ENCODE measurements at regions not wholly inside any gene's neighbourhood (a gene's known extent, or its start where the extent isn't known, plus 50 kb on each side); places are given as distances from the start of the nearest gene placed in this dataset.

GRCh38 chr7:12764458-12764891, 77.0 kb downstream of the ARL4A start:
- Mint-ChIP-seq H3K27me3 (peaks cover 5% of the 10 kb centered on the region), H3K4me1 (no peaks in the 10 kb centered on the region), H3K9me3 (ENCODE audit: insufficient read depth) (peaks cover 2% of the 10 kb centered on the region), H3K4me3 (no peak overlapping the region), H3K27ac (no peak overlapping the region)
- DNase-seq = no peak
- no peak overlapping the region for H2AFZ ChIP-seq (ENCODE audit: insufficient read depth, low read depth, low read length, poor library complexity, severe bottlenecking)
- no peak overlapping the region for H3K4me2 ChIP-seq (replicated peaks; ENCODE audit: low read depth, low read length, poor library complexity, severe bottlenecking)
- no peak overlapping the region for H3K4me3 ChIP-seq (ENCODE audit: control extremely low read depth in 1 of 5, extremely low read depth in 1 of 5, insufficient read depth in 1 of 5, low read depth in 2 of 5, low read length in 4 of 5)
- no peaks in the 10 kb centered on the region for H3K4me1 ChIP-seq (ENCODE audit: control insufficient read depth in 2 of 2, insufficient read depth in 2 of 2, low read length in 2 of 2)
- peaks cover 0 to 4% (median 0%) of the 10 kb centered on the region in 3 donors for H3K9me3 ChIP-seq (ENCODE audit: control extremely low read depth in 1 of 3, control insufficient read depth in 2 of 3, insufficient read depth in 1 of 3, low read length in 2 of 3)
- H3K27me3 ChIP-seq (replicated peaks in 1 of 4; ENCODE audit: control extremely low read depth in 1 of 4, control insufficient read depth in 3 of 4, insufficient read depth in 4 of 4, low read length in 3 of 4) = no peaks in the 10 kb centered on the region
- intact Hi-C loops (cut with micrococcal nuclease) = no loop called here
- no peaks in the 10 kb centered on the region for H4K20me1 ChIP-seq (ENCODE audit: control insufficient read depth, insufficient read depth, low read length, poor library complexity, severe bottlenecking)
- no peaks in the 10 kb centered on the region for H3K36me3 ChIP-seq (replicated peaks in 1 of 2; ENCODE audit: control extremely low read depth in 1 of 2, control insufficient read depth in 1 of 2, extremely low read depth in 1 of 2, insufficient read depth in 2 of 2, low read length in 1 of 2)
- CTCF ChIA-PET = no interaction called here
- H3K9ac ChIP-seq (ENCODE audit: low read length) = no peak overlapping the region
- ATAC-seq (ENCODE audit: low read depth) = no peak
- 100% methylated on average over 1 of the region's 2 CpGs for WGBS (ENCODE audit: insufficient coverage)
- POLR2A ChIA-PET = no interaction called here
- H3K27ac ChIP-seq (ENCODE audit: low read length in 2 of 2) = no peak overlapping the region
- H3K79me2 ChIP-seq (ENCODE audit: control insufficient read depth, insufficient read depth, low read length) = no peaks in the 10 kb centered on the region
- TF ChIP-seq CTCF (IDR thresholded peaks at IDR 0.05) = no peak
- no peak for TF ChIP-seq EZH2 (IDR thresholded peaks at IDR 0.05; ENCODE audit: borderline replicate concordance, insufficient read depth, low read depth, low read length, poor library complexity, severe bottlenecking)

- H3K9me3 Mint-ChIP-seq (ENCODE audit: insufficient read depth) = peaks cover 2% of the 10 kb centered on the region
- Histone ChIP-seq H3K27ac (ENCODE audit: low read length in 2 of 2) (no peak overlapping the region), H3K36me3 (replicated peaks in 1 of 2; ENCODE audit: control extremely low read depth in 1 of 2, control insufficient read depth in 1 of 2, extremely low read depth in 1 of 2, insufficient read depth in 2 of 2, low read length in 1 of 2) (no peaks in the 10 kb centered on the region), H3K79me2 (ENCODE audit: control insufficient read depth, insufficient read depth, low read length) (no peaks in the 10 kb centered on the region), H3K9me3 (ENCODE audit: control extremely low read depth in 1 of 3, control insufficient read depth in 2 of 3, insufficient read depth in 1 of 3, low read length in 2 of 3) (peaks cover 0 to 4% (median 0%) of the 10 kb centered on the region in 3 donors), H3K4me2 (replicated peaks; ENCODE audit: low read depth, low read length, poor library complexity, severe bottlenecking) (no peak overlapping the region), H2AFZ (ENCODE audit: insufficient read depth, low read depth, low read length, poor library complexity, severe bottlenecking) (no peak overlapping the region), H3K9ac (ENCODE audit: low read length) (no peak overlapping the region), H3K4me3 (ENCODE audit: control extremely low read depth in 1 of 5, extremely low read depth in 1 of 5, insufficient read depth in 1 of 5, low read depth in 2 of 5, low read length in 4 of 5) (no peak overlapping the region), H4K20me1 (ENCODE audit: control insufficient read depth, insufficient read depth, low read length, poor library complexity, severe bottlenecking) (no peaks in the 10 kb centered on the region), H3K27me3 (replicated peaks in 1 of 4; ENCODE audit: control extremely low read depth in 1 of 4, control insufficient read depth in 3 of 4, insufficient read depth in 4 of 4, low read length in 3 of 4) (no peaks in the 10 kb centered on the region), H3K4me1 (ENCODE audit: control insufficient read depth in 2 of 2, insufficient read depth in 2 of 2, low read length in 2 of 2) (no peaks in the 10 kb centered on the region)
- intact Hi-C loops (cut with micrococcal nuclease) = no loop called here
- no peak overlapping the region for H3K4me3 Mint-ChIP-seq
- CTCF ChIA-PET = no interaction called here
- TF ChIP-seq CTCF (IDR thresholded peaks at IDR 0.05) (no peak), EZH2 (IDR thresholded peaks at IDR 0.05; ENCODE audit: borderline replicate concordance, insufficient read depth, low read depth, low read length, poor library complexity, severe bottlenecking) (no peak)
- no peak for DNase-seq
- no peak for ATAC-seq (ENCODE audit: low read depth)
- POLR2A ChIA-PET = no interaction called here
- peaks cover 5% of the 10 kb centered on the region for H3K27me3 Mint-ChIP-seq
- no peak overlapping the region for H3K27ac Mint-ChIP-seq
- 67% methylated on average over 1 of the region's 2 CpGs for WGBS (ENCODE audit: insufficient coverage)
- H3K4me1 Mint-ChIP-seq = no peaks in the 10 kb centered on the region
Observed at GRCh38 chr7:12765431-12766100, 78.1 kb downstream of the ARL4A start.
